ENCODE measurements at regions not wholly inside any gene's neighbourhood (a gene's known extent, or its start where the extent isn't known, plus 50 kb on each side); places are given as distances from the start of the nearest gene placed in this dataset.

- ChIA-PET CTCF (interaction anchor here (0.8 to 1.9 kb wide), 3 partner anchors 8 to 125 kb away, joined by 3 to 7 read pairs (median 3); no protein-coding TSS in a partner anchor), POLR2A (no interaction called here)
- ATAC-seq (no peak), DNase-seq (ENCODE audit: low read depth in 1 of 2, low spot score in 1 of 2) (no peak), FAIRE-seq (no peak)
- Histone ChIP-seq H3K4me2 (no peak overlapping the region), H3K4me1 (no peaks in the 10 kb centered on the region), H3K4me3 (no peak overlapping the region), H3K9me3 (no peaks in the 10 kb centered on the region), H3K27ac (no peak overlapping the region)
- 21% methylated on average over 3 of the region's 3 CpGs for WGBS (ENCODE audit: missing lambda C conversion rate)
- no peak for TF ChIP-seq MAFK (IDR thresholded peaks at IDR 0.05; ENCODE audit: partially characterized antibody)
- TF ChIP-seq JUN (IDR thresholded peaks at IDR 0.05): no peak
- no peak for TF ChIP-seq USF2 (IDR thresholded peaks at IDR 0.05)
- no peak for TF ChIP-seq ATOH8 (CRISPR knock-in tag; IDR thresholded peaks at IDR 0.05; ENCODE audit: low read depth)
- TF ChIP-seq MYC (IDR thresholded peaks at IDR 0.05; ENCODE audit: borderline replicate concordance, low read length): no peak
- no peak for TF ChIP-seq CHD2 (IDR thresholded peaks at IDR 0.05; ENCODE audit: low read length, partially characterized antibody)
- TF ChIP-seq EHF (CRISPR knock-in tag; IDR thresholded peaks at IDR 0.05): no peak
- no peak for TF ChIP-seq FOSB (CRISPR knock-in tag; IDR thresholded peaks at IDR 0.05)
- no peak for TF ChIP-seq ZNF302 (CRISPR knock-in tag; IDR thresholded peaks at IDR 0.05)
- TF ChIP-seq EHMT2 (IDR thresholded peaks at IDR 0.05; ENCODE audit: low read depth): no peak
- TF ChIP-seq PBX3 (IDR thresholded peaks at IDR 0.05): no peak
- TF ChIP-seq RNF2 (IDR thresholded peaks at IDR 0.05; ENCODE audit: borderline replicate concordance, low read depth): no peak
- no peak for TF ChIP-seq RFX5 (IDR thresholded peaks at IDR 0.05)
- no peak for TF ChIP-seq KDM5A (IDR thresholded peaks at IDR 0.05)
- TF ChIP-seq NFE2L2 (conservative IDR thresholded peaks at IDR 0.05; ENCODE audit: low read length): no peak
- TF ChIP-seq BCL3 (IDR thresholded peaks at IDR 0.05): no peak
- no peak for TF ChIP-seq E2F6 (IDR thresholded peaks at IDR 0.05; ENCODE audit: borderline replicate concordance, low read depth)
- TF ChIP-seq TFCP2L1 (CRISPR knock-in tag; IDR thresholded peaks at IDR 0.05): no peak
- TF ChIP-seq SREBF2 (IDR thresholded peaks at IDR 0.05): no peak
Observed at GRCh38 chr10:89954061-89954460, 252.7 kb downstream of the KIF20B start.

GRCh38 chr10:89954787-89955566 lies 253.6 kb downstream of the KIF20B start:
- Histone ChIP-seq H3K9me3 (no peaks in the 10 kb centered on the region), H3K4me2 (no peak overlapping the region), H3K4me1 (no peaks in the 10 kb centered on the region), H3K4me3 (no peak overlapping the region), H3K27ac (no peak overlapping the region)
- no peak for FAIRE-seq
- peak; percentile 48; the same call in 2 of the 3 replicates for TF ChIP-seq CTCF (IDR thresholded peaks at IDR 0.05)
- TF ChIP-seq CEBPB (IDR thresholded peaks at IDR 0.05): no peak
- TF ChIP-seq SMC3 (IDR thresholded peaks at IDR 0.05): peak; percentile 46; the same call in 2 of the 3 replicates
- TF ChIP-seq RAD21 (conservative IDR thresholded peaks at IDR 0.05 in 1 of 2, IDR thresholded peaks at IDR 0.05 in 1 of 2): peak; percentile 27 to 31; a peak in 3 of 5 replicates
- ChIA-PET POLR2A (no interaction called here), CTCF (interaction anchor here (0.5 to 3.2 kb wide), 6 partner anchors 9 to 657 kb away, joined by 3 to 13 read pairs (median 3); no protein-coding TSS in a partner anchor)
- no peak for DNase-seq (ENCODE audit: low read depth in 1 of 2, low spot score in 1 of 2)
- ATAC-seq: no peak
